ENCODE measurements at regions not wholly inside any gene's neighbourhood (a gene's known extent, or its start where the extent isn't known, plus 50 kb on each side); places are given as distances from the start of the nearest gene placed in this dataset.

GRCh38 chr18:56257205-56257604 lies 381.2 kb downstream of the TXNL1 start:
- DNase-seq (ENCODE audit: insufficient read length), result no peak
- FAIRE-seq, result peak; percentile 33
- TF ChIP-seq POLR2A (IDR thresholded peaks at IDR 0.05; ENCODE audit: low read depth, low read length), result no peak
- TF ChIP-seq TAF1 (IDR thresholded peaks at IDR 0.05; ENCODE audit: borderline replicate concordance, low read depth, low read length), result no peak
- TF ChIP-seq POLR2AphosphoS5 (IDR thresholded peaks at IDR 0.05; ENCODE audit: low read depth, low read length), result no peak

- TF ChIP-seq POLR2AphosphoS5 (IDR thresholded peaks at IDR 0.05; ENCODE audit: low read depth, low read length) (no peak), TAF1 (IDR thresholded peaks at IDR 0.05; ENCODE audit: borderline replicate concordance, low read depth, low read length) (no peak), POLR2A (IDR thresholded peaks at IDR 0.05; ENCODE audit: low read depth, low read length) (no peak)
- FAIRE-seq (no peak), DNase-seq (ENCODE audit: insufficient read length) (no peak)
Observed at GRCh38 chr18:56256659-56257058, 381.7 kb downstream of the TXNL1 start.

GRCh38 chr18:56255381-56255780 lies 383.0 kb downstream of the TXNL1 start:
- DNase-seq (ENCODE audit: insufficient read length) (no peak), FAIRE-seq (no peak)
- no peak for TF ChIP-seq TAF1 (IDR thresholded peaks at IDR 0.05; ENCODE audit: borderline replicate concordance, low read depth, low read length)
- no peak for TF ChIP-seq POLR2A (IDR thresholded peaks at IDR 0.05; ENCODE audit: low read depth, low read length)

GRCh38 chr18:56252456-56252855 lies 385.9 kb downstream of the TXNL1 start:
- no peak for TF ChIP-seq POLR2AphosphoS5 (IDR thresholded peaks at IDR 0.05; ENCODE audit: low read depth, low read length)
- no peak for TF ChIP-seq POLR2A (IDR thresholded peaks at IDR 0.05; ENCODE audit: low read depth, low read length)
- TF ChIP-seq TAF1 (IDR thresholded peaks at IDR 0.05; ENCODE audit: borderline replicate concordance, low read depth, low read length), result no peak
- FAIRE-seq (no peak), DNase-seq (ENCODE audit: insufficient read length) (no peak)

- FAIRE-seq (peak; percentile 75), DNase-seq (ENCODE audit: insufficient read length) (peak; percentile 18)
- no peak for TF ChIP-seq TAF1 (IDR thresholded peaks at IDR 0.05; ENCODE audit: borderline replicate concordance, low read depth, low read length)
- TF ChIP-seq POLR2A (IDR thresholded peaks at IDR 0.05; ENCODE audit: low read depth, low read length), result no peak
- no peak for TF ChIP-seq POLR2AphosphoS5 (IDR thresholded peaks at IDR 0.05; ENCODE audit: low read depth, low read length)
Observed at GRCh38 chr18:56248610-56249235, 389.7 kb downstream of the TXNL1 start.

- FAIRE-seq (no peak), DNase-seq (ENCODE audit: insufficient read length) (no peak)
- TF ChIP-seq POLR2A (IDR thresholded peaks at IDR 0.05; ENCODE audit: low read depth, low read length), result no peak
- no peak for TF ChIP-seq TAF1 (IDR thresholded peaks at IDR 0.05; ENCODE audit: borderline replicate concordance, low read depth, low read length)
- no peak for TF ChIP-seq POLR2AphosphoS5 (IDR thresholded peaks at IDR 0.05; ENCODE audit: low read depth, low read length)
Observed at GRCh38 chr18:56246916-56247315, 391.5 kb downstream of the TXNL1 start.

GRCh38 chr18:56245866-56246580 lies 392.4 kb downstream of the TXNL1 start:
- DNase-seq (ENCODE audit: insufficient read length) (no peak), FAIRE-seq (no peak)
- TF ChIP-seq POLR2AphosphoS5 (IDR thresholded peaks at IDR 0.05; ENCODE audit: low read depth, low read length) (no peak), POLR2A (IDR thresholded peaks at IDR 0.05; ENCODE audit: low read depth, low read length) (no peak), TAF1 (IDR thresholded peaks at IDR 0.05; ENCODE audit: borderline replicate concordance, low read depth, low read length) (no peak)

- DNase-seq (ENCODE audit: insufficient read length), result no peak
- no peak for FAIRE-seq
- TF ChIP-seq TAF1 (IDR thresholded peaks at IDR 0.05; ENCODE audit: borderline replicate concordance, low read depth, low read length) (no peak), POLR2A (IDR thresholded peaks at IDR 0.05; ENCODE audit: low read depth, low read length) (no peak), POLR2AphosphoS5 (IDR thresholded peaks at IDR 0.05; ENCODE audit: low read depth, low read length) (no peak)
Observed at GRCh38 chr18:56240405-56240804, 398.0 kb downstream of the TXNL1 start.

GRCh38 chr18:56238576-56238975 lies 399.8 kb downstream of the TXNL1 start:
- no peak for FAIRE-seq
- TF ChIP-seq TAF1 (IDR thresholded peaks at IDR 0.05; ENCODE audit: borderline replicate concordance, low read depth, low read length) (no peak), POLR2AphosphoS5 (IDR thresholded peaks at IDR 0.05; ENCODE audit: low read depth, low read length) (no peak), POLR2A (IDR thresholded peaks at IDR 0.05; ENCODE audit: low read depth, low read length) (no peak)
- no peak for DNase-seq (ENCODE audit: insufficient read length)

- TF ChIP-seq POLR2AphosphoS5 (IDR thresholded peaks at IDR 0.05; ENCODE audit: low read depth, low read length) (no peak), POLR2A (IDR thresholded peaks at IDR 0.05; ENCODE audit: low read depth, low read length) (no peak), TAF1 (IDR thresholded peaks at IDR 0.05; ENCODE audit: borderline replicate concordance, low read depth, low read length) (no peak)
- DNase-seq (ENCODE audit: insufficient read length) (no peak), FAIRE-seq (peak; percentile 76)
Observed at GRCh38 chr18:56235481-56236013, 402.8 kb downstream of the TXNL1 start.

- TF ChIP-seq TAF1 (IDR thresholded peaks at IDR 0.05; ENCODE audit: borderline replicate concordance, low read depth, low read length), result no peak
- TF ChIP-seq POLR2AphosphoS5 (IDR thresholded peaks at IDR 0.05; ENCODE audit: low read depth, low read length), result no peak
- no peak for TF ChIP-seq POLR2A (IDR thresholded peaks at IDR 0.05; ENCODE audit: low read depth, low read length)
- no peak for FAIRE-seq
- DNase-seq (ENCODE audit: insufficient read length), result no peak
Observed at GRCh38 chr18:56235071-56235470, 403.3 kb downstream of the TXNL1 start.

GRCh38 chr18:56233595-56233994 lies 404.8 kb downstream of the TXNL1 start:
- DNase-seq (ENCODE audit: insufficient read length) (no peak), FAIRE-seq (no peak)
- TF ChIP-seq TAF1 (IDR thresholded peaks at IDR 0.05; ENCODE audit: borderline replicate concordance, low read depth, low read length) (no peak), POLR2AphosphoS5 (IDR thresholded peaks at IDR 0.05; ENCODE audit: low read depth, low read length) (no peak), POLR2A (IDR thresholded peaks at IDR 0.05; ENCODE audit: low read depth, low read length) (no peak)

Measured in GM12892 (cell line).